Activated T-helper 2 cell treated with anti-CD3 and anti-CD28 coated beads, Interferon-gamma antibody, Interleukin-2, Interleukin-4, amounts not matched to agents 10 μg/mL and 5 μg/mL and 100 μg/mL, durations not matched to agents 14 hours and 24 hours and 36 hours (primary cell): ENCODE measurements at regions not wholly inside any gene's neighbourhood (a gene's known extent, or its start where the extent isn't known, plus 50 kb on each side); places are given as distances from the start of the nearest gene placed in this dataset.

Experiments
- DNase-seq: peaks from one replicate; pipeline ENCODE4 v3.0.0; 2021; ENCODE audit warnings: low spot score
- H3K27ac Mint-ChIP-seq: one replicate; pipeline ENCODE4 v1.8.0; 2021; ENCODE audit warnings: mixed read lengths
- H3K27me3 Mint-ChIP-seq: one replicate; pipeline ENCODE4 v1.8.0; 2021; ENCODE audit warnings: low read depth, mixed read lengths
- H3K36me3 Mint-ChIP-seq: one replicate; pipeline ENCODE4 v1.8.0; 2021; ENCODE audit warnings: low read depth, mixed read lengths
- H3K4me1 Mint-ChIP-seq: one replicate; pipeline ENCODE4 v1.8.0; 2021; ENCODE audit warnings: low read depth, mixed read lengths
- H3K4me3 Mint-ChIP-seq: one replicate; pipeline ENCODE4 v1.8.0; 2021; ENCODE audit warnings: low read depth, mild to moderate bottlenecking, moderate library complexity, mixed read lengths
- H3K9me3 Mint-ChIP-seq: one replicate; pipeline ENCODE4 v1.8.0; 2021; ENCODE audit warnings: mixed read lengths
- intact Hi-C: fragments of 100-400 bp; cut with micrococcal nuclease; formaldehyde crosslinking; loops from one replicate; pipeline ENCODE4 v1.15.1; 2023

GRCh38 chr17:79465011-79465680 is 145.7 kb downstream of the RBFOX3 start:
- no peak for DNase-seq
- Mint-ChIP-seq H3K27ac (no peak overlapping the region), H3K27me3 (no peaks in the 10 kb centered on the region), H3K36me3 (no peaks in the 10 kb centered on the region), H3K9me3 (no peaks in the 10 kb centered on the region), H3K4me3 (no peak overlapping the region), H3K4me1 (no peaks in the 10 kb centered on the region)
- intact Hi-C loops = no loop called here

- intact Hi-C loops = no loop called here
- Mint-ChIP-seq H3K36me3 (no peaks in the 10 kb centered on the region), H3K27me3 (no peaks in the 10 kb centered on the region), H3K27ac (no peak overlapping the region), H3K4me3 (no peak overlapping the region), H3K4me1 (no peaks in the 10 kb centered on the region), H3K9me3 (no peaks in the 10 kb centered on the region)
- DNase-seq = no peak
Observed at GRCh38 chr17:79464318-79465010, 146.4 kb downstream of the RBFOX3 start.

- no peaks in the 10 kb centered on the region for H3K36me3 Mint-ChIP-seq
Observed at GRCh38 chr17:79463421-79464317, 147.2 kb downstream of the RBFOX3 start.

GRCh38 chr17:79461041-79461440 is 149.8 kb downstream of the RBFOX3 start:
- Mint-ChIP-seq H3K36me3 (no peaks in the 10 kb centered on the region), H3K4me3 (no peak overlapping the region), H3K27me3 (no peaks in the 10 kb centered on the region), H3K27ac (no peak overlapping the region), H3K4me1 (no peaks in the 10 kb centered on the region), H3K9me3 (no peaks in the 10 kb centered on the region)
- no peak for DNase-seq
- intact Hi-C loops = no loop called here

More at GRCh38 chr17:79463421-79464317, 147.2 kb downstream of the RBFOX3 start:
- intact Hi-C loops = no loop called here
- Mint-ChIP-seq H3K27ac (no peak overlapping the region), H3K27me3 (no peaks in the 10 kb centered on the region), H3K4me1 (no peaks in the 10 kb centered on the region), H3K4me3 (no peak overlapping the region), H3K9me3 (no peaks in the 10 kb centered on the region)
- DNase-seq = no peak

GRCh38 chr17:79459846-79460245 is 151.0 kb downstream of the RBFOX3 start:
- Mint-ChIP-seq H3K27me3 (no peaks in the 10 kb centered on the region), H3K4me1 (no peaks in the 10 kb centered on the region), H3K9me3 (no peaks in the 10 kb centered on the region), H3K4me3 (no peak overlapping the region), H3K27ac (no peak overlapping the region), H3K36me3 (no peaks in the 10 kb centered on the region)
- no peak for DNase-seq
- intact Hi-C loops = no loop called here

GRCh38 chr17:79459003-79459655 is 151.7 kb downstream of the RBFOX3 start:
- intact Hi-C loops = no loop called here
- Mint-ChIP-seq H3K27me3 (no peaks in the 10 kb centered on the region), H3K36me3 (no peaks in the 10 kb centered on the region), H3K27ac (no peak overlapping the region), H3K4me1 (no peaks in the 10 kb centered on the region), H3K4me3 (no peak overlapping the region), H3K9me3 (no peaks in the 10 kb centered on the region)
- DNase-seq = no peak

- DNase-seq = no peak
- intact Hi-C loops = no loop called here
- no peaks in the 10 kb centered on the region for H3K4me1 Mint-ChIP-seq
- H3K27me3 Mint-ChIP-seq = no peaks in the 10 kb centered on the region
- no peak overlapping the region for H3K4me3 Mint-ChIP-seq
- H3K27ac Mint-ChIP-seq = no peak overlapping the region
- H3K9me3 Mint-ChIP-seq = no peaks in the 10 kb centered on the region
- H3K36me3 Mint-ChIP-seq = no peaks in the 10 kb centered on the region
Observed at GRCh38 chr17:79458356-79458755, 152.5 kb downstream of the RBFOX3 start.

GRCh38 chr17:79457889-79458288 is 153.0 kb downstream of the RBFOX3 start:
- H3K36me3 Mint-ChIP-seq = no peaks in the 10 kb centered on the region
- no peak overlapping the region for H3K4me3 Mint-ChIP-seq
- no peak for DNase-seq
- no peaks in the 10 kb centered on the region for H3K9me3 Mint-ChIP-seq
- no peaks in the 10 kb centered on the region for H3K4me1 Mint-ChIP-seq
- H3K27me3 Mint-ChIP-seq = no peaks in the 10 kb centered on the region
- intact Hi-C loops = no loop called here
- H3K27ac Mint-ChIP-seq = no peak overlapping the region

GRCh38 chr17:79457376-79457775 is 153.5 kb downstream of the RBFOX3 start:
- Mint-ChIP-seq H3K9me3 (no peaks in the 10 kb centered on the region), H3K27ac (no peak overlapping the region), H3K36me3 (no peaks in the 10 kb centered on the region), H3K27me3 (no peaks in the 10 kb centered on the region), H3K4me3 (no peak overlapping the region), H3K4me1 (no peaks in the 10 kb centered on the region)
- intact Hi-C loops = no loop called here
- DNase-seq = no peak

- Mint-ChIP-seq H3K27me3 (no peaks in the 10 kb centered on the region), H3K27ac (no peak overlapping the region), H3K4me3 (no peak overlapping the region), H3K9me3 (no peaks in the 10 kb centered on the region), H3K4me1 (no peaks in the 10 kb centered on the region), H3K36me3 (no peaks in the 10 kb centered on the region)
- intact Hi-C loops = no loop called here
- no peak for DNase-seq
Observed at GRCh38 chr17:79455636-79456035, 155.2 kb downstream of the RBFOX3 start.

GRCh38 chr17:79454826-79455225 is 156.0 kb downstream of the RBFOX3 start:
- no peaks in the 10 kb centered on the region for H3K9me3 Mint-ChIP-seq
- H3K4me1 Mint-ChIP-seq = no peaks in the 10 kb centered on the region
- H3K36me3 Mint-ChIP-seq = no peaks in the 10 kb centered on the region
- H3K27me3 Mint-ChIP-seq = no peaks in the 10 kb centered on the region
- intact Hi-C loops = no loop called here
- no peak overlapping the region for H3K4me3 Mint-ChIP-seq
- DNase-seq = no peak
- H3K27ac Mint-ChIP-seq = no peak overlapping the region

- Mint-ChIP-seq H3K4me3 (no peak overlapping the region), H3K36me3 (no peaks in the 10 kb centered on the region), H3K27ac (no peak overlapping the region), H3K4me1 (no peaks in the 10 kb centered on the region), H3K9me3 (no peaks in the 10 kb centered on the region), H3K27me3 (no peaks in the 10 kb centered on the region)
- intact Hi-C loops = no loop called here
- no peak for DNase-seq
Observed at GRCh38 chr17:79453481-79453880, 157.4 kb downstream of the RBFOX3 start.
